DMS114 treated with DMSO at 0.1 percent for 48 hours (cell line): ENCODE measurements at regions not wholly inside any gene's neighbourhood (a gene's known extent, or its start where the extent isn't known, plus 50 kb on each side); places are given as distances from the start of the nearest gene placed in this dataset.
"Not testable (repeated sequence)": the region's sequence is repeated elsewhere in the genome, so short reads cannot be mapped to it uniquely, and the experiment has no call there.

Experiments
- DNase-seq: peaks from one replicate; lab custom pipeline; 2025; ENCODE audit not compliant: unreplicated experiment; lab: John Stamatoyannopoulos, UW

DNA sequence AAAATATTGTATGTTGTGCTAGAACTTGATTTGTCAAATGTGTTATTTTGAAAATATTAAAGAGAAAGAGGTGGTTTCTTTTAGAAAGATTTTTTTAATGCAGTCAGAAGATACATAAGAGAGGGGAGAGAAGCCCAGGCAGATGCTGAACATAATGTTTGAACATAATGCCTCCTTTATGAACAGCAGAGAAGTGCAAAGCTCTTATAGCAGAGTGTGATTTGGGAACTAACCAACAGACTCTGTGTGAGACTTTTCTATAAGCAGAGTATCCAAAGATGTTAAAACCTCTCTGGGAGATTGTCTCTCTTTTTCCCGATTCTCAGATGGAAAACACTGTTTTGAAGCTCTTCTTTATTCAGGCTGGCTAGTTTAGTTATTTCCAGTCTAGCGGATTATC is 1274.1 kb upstream of the SPRY2 start:
- no peak for DNase-seq

DNA sequence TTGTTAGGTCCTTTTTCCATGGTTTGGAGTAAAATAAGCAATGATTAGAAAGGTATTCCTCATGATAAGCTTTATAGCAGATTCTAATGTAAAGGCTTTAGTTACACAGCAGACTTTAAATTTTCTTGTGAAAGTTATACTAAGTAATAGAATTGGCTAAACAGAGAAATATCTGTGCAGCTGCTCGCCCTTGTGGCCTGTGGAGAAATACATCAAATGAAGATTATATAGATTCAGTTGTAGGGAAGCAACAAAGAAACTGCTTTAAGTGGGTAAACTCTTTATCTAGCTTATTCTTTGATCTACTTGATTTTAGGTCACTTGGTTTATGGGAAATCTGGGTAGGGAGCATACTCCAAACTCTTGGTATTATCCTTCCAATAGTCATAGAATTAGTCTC is 1269.7 kb upstream of the SPRY2 start:
- DNase-seq: no peak

DNA sequence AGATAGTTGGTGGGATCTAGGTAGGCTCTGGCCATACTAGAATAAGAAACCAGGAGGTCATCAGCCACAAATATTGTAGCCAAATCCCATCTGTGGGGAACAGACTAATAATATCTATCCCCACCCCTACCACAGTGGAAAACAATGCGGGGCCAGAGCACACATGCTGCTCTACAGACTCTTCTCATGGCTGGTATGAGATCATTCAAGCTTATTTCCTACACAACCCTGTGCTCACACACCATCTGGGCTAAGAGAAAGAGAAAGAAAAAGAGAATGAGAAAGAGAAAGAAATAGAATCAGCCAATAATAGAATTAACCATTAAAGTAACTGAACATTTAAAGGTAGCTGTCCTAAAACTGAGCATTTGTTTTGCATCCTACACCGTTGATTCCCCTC is 1268.4 kb upstream of the SPRY2 start:
- no peak for DNase-seq

DNA sequence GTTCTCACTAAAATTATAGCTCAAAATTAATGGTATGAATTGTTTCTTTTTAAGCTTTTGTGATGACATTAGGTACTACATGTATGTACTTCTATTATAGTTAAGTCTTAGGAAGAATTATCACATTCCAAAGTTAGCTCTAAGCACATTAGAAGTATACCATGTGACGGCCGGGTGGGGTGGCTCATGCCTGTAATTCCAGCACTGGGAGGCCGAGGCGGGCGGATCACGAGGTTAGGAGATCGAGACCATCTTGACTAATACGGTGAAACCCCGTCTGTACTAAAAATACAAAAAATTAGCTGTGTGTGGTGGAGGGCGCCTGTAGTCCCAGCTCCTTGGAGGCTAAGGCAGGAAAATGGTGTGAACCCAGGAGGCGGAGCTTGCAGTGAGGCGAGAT is 1265.1 kb upstream of the SPRY2 start:
- DNase-seq: no peak

DNA sequence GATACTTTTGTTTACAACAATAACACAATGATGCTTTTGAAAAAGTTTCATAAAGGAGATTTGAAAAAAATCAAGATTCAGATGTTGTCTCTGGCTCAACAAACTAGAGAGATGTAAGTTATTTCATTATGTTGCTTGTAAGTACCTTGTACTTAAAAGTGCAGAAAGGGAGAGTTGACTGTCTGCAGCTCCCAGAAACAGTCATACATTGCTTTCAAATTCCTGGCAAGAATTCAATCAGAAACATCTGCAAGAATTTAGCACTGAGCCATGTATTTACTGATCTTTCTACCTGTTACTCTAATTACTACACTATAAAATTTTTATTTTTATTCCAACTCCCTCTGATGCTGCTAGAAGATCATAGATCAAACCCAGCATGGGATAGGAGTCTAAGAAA is 1261.3 kb upstream of the SPRY2 start:
- no peak for DNase-seq

DNA sequence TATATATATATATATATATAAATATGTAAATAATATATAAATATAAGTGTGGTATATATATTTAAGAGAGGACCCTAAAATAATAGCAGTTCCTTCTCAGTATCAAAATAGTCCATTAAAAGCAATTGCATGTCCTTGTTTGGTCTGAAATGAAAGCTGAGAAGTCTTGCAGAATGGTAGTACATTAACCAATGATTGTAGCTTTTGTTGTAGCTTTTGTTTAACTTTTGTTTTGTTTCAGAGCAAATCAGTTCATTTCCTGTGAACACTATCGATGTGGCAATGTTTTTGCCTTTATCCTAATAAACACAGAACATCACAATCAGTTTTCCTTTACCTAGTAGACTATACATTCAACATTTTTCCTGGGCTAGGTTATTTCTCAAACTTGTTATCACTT is 1256.2 kb upstream of the SPRY2 start:
- DNase-seq: no peak

DNA sequence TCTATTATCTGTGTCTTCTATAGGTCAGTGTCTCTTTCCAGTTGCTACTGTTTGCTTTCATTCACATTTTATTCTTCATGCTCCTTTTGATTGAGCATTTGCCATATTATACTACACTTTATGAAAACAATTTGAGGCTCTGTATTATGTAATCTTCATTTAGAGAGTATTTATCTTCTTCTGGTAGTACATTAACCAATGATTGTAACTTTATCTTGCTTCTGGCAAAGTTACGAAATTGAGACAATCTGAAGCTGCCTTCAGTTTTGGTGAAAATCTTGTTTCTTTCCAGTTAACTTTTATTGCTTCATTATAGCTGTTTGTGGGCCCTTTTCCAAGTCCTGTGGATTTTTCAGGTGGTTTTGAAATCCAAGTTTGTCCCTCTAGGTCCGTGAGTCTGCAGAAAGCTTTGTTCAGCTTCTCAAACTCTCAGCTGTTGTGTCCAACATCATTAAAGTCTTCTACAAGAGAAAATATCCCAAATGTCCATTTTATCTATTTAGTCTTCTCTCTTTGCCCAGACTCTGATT is 1255.4 kb upstream of the SPRY2 start:
- DNase-seq: no peak

DNA sequence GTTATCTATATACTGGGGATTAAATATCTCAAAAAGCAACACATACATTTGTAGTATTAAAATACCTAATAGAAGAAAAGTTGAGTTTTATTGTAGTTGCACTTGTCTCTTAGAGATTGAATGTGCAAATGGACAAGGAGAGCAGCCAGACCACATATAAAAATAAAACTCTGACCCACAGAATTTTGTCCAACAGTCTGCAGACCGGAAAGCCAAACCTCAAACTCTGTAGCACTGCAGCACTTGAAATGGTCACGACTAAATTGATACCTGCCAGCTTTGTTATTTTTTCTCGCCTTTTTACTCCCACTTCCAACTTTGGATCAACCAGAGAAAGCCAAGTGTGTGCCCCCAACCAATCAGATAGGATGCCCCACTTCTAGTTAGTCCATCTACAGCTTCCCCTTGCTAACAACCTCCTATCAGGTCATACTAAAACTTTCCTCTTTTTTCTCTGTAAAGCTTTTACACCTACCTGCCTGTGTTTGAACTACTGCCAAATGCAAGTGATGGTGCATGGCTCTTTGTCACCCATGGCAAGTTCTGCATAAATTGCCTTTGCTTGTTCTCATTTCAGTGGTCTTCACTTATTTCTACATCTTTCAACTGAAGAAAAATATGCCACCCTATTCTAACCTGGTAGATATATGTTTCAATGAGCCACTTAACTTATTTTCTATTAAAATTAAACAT is 1250.7 kb upstream of the SPRY2 start:
- DNase-seq: no peak

DNA sequence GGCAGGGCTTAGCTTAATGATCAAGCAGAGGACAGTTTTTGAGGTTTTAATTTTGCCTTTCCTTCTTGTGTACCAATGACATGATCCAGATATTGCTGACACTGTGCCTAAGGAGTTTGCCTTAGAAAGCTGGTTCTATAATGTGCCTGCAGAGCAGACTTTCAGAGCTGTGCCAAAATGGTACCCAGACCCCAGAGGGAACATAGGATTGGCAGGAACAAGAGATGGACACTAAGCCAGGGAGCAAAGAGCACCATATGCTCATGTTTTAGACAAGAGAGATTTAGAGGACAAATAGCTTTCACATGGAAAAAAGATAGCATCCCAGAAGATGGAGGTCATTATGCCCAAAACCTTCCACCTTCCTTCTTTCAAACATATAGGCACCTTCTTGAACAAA is 1241.5 kb upstream of the SPRY2 start:
- no peak for DNase-seq

DNA sequence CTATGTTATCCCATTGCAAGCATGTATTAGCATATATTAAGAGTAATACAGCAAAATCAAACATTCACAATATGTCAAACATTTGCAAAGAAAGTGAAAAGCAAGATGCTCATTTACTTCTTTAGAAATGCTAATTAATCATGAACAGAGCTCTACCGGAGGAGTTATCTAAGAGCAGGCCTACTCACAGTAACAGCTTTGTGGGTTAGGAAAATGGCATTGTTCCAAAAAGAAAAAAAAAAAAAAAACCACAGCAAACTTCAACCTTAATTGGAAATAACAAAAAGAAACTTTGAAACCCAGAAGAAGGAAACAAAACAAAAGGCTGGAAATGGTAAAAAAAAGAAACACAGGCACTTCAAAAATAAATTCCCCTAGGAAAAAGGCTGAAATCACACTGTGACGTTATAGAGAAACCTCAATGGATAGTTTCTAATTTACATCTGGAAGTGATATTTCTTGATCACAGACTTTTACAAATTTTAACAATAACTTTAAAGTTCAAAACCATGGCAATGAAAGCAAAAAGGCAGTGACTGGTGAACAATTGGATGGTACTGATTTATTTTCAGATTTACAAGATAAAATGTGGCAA is 1236.8 kb upstream of the SPRY2 start:
- no peak for DNase-seq

DNA sequence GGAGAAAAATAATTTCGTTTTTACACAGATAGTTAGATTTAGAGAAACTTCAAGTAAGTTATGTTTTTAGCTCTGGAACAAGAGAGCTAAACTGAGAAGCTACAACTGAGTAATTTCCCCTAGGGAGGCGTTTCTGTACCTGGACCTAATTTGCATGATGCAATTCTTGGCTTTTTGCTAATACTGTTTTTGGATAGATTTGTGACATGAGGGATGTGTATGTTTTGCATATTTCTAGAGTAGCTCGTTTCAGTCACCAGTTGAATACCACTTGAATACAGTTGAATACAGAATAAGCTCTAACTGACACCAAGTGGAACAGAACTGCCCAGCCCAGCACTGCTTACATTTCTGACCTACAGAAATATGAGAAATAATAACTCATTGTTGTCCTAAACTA is 1227.9 kb upstream of the SPRY2 start:
- DNase-seq: no peak

DNA sequence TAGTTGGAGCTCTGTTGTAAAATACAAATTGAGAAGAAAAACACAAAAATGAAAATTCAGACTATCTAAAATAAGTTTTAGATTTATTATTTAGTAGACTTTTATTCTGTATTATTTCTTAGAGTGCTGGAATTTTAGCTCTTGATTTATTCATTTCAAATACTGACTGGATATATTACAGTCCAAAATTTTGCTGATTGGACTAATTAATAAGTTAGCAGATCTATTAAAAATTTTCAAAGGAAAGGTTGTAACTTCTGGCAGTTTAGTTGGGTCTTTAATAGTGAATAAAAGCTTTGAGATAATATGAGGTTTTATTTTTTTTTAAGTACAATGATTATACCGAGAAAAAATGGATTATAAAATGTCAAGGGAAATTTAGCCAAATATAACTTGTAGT is 1224.9 kb upstream of the SPRY2 start:
- DNase-seq: no peak

DNA sequence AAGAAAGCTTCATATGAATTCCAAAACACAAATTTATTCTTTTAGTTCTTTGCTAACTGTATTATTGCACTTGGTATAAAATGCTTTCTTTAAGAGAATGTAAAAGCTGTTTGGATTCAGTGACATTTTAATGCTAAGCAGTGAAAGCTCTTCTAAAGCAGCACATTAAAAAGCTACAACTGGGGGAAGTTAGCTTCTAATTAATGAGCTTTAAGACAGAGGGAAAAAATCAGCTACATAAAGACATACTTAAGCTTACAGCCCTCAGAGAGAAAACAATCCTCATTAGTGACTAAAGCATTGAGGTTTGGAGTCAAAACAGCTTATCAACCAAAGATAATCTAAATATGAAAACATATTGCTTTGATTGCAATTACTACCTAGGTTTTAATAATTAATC is 1222.2 kb upstream of the SPRY2 start:
- DNase-seq: no peak

DNA sequence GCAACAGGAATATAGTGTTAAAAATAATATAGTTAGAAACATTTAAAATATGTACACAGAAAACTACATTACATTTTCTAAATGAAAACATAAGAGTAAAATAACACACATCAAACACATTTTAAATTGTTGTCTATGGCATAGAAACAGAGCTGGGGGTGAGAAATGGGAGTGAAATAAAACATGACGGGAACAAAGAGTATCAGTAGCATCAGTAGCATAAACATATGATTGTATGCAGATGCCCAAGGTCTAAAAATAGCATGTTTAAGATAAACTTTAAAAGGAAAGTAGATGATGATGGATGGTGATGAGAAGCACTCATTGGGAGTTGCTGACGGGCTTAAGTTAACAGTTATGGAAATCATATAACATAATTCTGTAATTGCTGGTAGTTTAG is 1221.7 kb upstream of the SPRY2 start:
- no peak for DNase-seq

DNA sequence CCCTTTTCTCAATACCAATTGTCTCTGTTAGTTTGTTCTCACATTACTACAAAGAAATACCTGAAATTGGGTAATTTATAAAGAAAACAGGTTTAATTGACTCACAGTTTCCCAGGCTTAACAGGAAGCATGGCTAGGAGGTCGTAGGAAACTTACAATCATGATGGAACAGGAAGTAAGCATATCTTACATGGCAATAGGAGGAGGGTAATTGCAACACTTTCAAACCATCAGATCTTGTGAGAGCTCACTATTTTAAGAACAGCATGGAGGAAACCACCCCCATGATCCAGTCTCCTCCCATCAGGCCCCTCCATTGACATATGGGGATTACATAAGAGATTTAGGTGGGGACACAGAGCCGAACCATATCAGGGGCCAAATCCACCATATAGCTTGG is 1210.1 kb upstream of the SPRY2 start:
- DNase-seq: no peak

DNA sequence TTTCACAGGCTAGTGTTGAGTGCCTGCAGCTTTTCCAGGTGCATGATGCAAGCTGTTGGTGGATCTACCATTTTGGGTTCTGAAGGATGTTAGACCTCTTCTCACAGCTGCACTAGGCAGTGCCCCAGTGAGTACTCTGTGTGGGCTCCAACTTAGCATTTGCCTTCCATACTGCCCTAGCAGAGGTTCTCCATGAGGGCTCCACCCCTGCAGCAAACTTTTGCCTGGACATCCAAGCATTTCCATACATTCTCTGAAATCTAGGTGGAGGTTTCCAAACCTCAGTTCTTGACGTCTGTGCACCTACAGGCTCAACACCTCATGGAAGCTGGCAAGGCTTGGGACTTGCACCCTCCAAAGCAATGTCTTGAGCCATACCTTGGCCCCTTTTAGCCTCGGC is 1205.4 kb upstream of the SPRY2 start:
- not testable (repeated sequence) for DNase-seq

DNA sequence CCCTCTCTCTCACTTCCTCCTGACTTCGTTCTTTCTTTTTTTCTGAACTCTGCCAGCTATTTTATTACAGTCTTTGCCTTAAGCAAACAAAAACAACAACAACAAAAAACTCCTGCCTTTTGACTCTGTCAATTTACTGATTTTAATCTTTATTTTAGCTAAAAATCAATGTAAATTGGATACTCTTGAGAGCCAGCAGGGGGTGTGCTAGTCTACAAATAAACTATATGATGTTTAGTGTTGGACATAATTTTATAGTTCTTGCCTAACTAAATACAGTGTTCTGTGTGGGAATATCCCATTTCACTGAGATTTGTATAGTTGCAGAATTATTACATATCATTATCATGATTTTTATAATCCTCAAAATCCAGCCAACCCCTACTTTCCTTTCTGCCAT is 1199.9 kb upstream of the SPRY2 start:
- DNase-seq: no peak

DNA sequence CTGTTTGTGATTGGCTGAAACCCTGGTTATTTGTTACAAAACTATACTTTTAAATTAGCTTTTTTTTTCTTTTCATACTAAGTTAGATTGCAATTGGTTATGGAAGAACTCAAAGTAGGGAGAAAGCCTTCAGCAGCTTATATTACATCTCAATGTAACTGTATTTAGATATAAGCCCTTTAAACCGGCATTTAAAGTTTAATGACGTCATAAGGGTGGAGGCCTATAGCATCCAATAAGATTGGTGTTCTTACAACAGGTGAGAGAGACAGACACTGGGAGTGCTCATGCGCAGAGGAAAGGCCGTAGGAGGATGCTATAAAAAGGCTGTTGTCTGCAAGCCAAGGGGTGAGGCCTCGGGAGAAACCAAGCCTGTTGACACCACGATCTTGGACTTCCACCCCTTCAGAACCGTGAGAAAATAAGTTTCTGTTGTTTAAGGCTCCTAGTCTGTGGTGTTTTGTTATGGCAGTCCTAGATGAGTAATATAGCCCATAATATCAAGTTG is 1198.8 kb upstream of the SPRY2 start:
- no peak for DNase-seq

DNA sequence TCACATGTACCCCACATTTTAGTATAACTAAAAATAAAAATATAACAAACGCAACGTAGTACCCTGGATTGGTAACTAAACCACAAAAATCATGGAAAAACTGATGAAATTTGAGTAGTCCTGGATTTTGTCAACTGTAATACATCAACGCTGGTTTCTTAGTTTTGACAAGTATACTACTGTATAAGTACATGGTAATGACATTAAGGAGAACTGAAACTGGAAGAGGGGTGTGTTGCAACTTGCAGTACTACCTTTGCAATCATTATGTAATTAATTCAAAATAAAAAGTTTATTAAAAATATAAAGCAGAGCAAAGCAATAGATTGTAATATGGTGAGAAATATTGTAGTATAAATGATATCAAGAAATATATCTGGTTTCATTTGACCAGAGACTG is 1158.0 kb upstream of the SPRY2 start:
- no peak for DNase-seq

DNA sequence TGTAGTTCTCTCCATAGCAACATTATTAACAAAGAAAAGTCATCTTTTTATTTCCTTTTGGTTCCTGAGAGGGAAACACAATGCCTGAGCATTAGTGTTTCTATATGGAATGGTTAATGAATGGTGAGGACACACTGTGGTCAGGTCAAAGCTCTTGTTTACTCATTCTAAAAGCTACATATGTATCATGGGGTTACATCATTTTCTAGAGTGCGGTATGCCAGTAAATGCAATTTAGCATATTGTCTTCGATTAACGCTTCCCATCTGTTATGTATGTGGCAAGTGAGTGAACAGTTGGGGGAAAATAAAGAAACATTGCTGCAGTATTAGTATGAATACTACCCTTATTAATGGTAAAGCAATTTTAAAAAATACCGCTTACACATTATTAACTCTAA is 1152.2 kb upstream of the SPRY2 start:
- no peak for DNase-seq

DNA sequence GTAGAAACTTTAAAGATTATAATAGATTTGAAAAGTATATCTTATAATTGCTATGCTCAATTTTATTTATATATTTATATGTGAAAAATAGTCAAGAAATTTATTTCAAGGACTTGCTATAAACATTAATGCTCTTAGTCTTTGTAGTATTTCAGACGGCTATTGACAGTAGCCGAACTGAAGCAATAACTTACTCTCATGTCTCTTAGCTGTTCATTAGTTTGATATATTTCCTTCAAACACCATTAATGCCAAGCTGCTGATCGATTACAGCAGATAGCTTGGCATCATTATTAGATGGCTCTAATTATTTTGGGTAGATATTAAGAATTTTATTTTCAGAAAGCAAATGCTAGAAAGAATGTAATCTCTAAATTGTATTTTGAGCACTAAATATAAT is 1151.5 kb upstream of the SPRY2 start:
- no peak for DNase-seq

DNA sequence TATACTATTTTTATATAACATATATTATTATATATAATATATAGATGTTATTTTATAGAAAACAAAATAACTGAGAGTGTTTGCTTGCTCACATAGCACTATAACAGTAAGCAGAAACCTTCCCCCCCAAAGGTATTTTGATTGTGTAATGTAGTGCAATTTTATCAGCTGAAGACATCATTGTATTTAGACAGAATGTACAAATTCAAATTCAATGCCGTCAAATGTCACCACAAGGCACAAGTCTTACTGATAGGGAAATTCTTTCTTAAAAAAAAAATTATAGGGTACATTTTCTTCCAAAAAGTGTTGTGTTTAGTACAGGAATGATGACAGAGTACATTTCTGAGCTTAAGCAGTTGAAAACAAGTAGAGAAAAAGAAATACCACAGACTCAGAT is 1147.1 kb upstream of the SPRY2 start:
- no peak for DNase-seq

DNA sequence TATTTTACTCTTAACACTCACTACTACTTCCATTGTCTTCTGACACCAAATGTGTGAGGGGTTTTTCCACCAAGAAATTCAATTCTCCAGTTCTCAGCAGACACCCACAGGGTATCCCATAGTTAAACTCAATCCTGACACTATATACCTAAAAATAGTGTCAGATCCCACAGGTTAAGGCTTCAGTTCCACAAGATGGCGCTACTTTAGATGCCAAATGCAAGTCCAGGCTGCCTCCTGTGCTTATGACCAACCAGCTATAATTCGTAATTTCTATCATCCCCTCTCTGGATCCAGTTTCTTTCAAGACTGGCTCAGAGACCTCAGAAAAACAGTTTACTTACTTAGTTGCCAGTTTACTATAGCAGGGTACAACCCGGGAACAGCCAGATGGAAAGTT is 1146.2 kb upstream of the SPRY2 start:
- no peak for DNase-seq
